Liver (tissue), 8 donors: ENCODE measurements at regions not wholly inside any gene's neighbourhood (a gene's known extent, or its start where the extent isn't known, plus 50 kb on each side); places are given as distances from the start of the nearest gene placed in this dataset.

ENCODE experiments used
- DNase-seq: peaks from one replicate; pipeline ENCODE4 v3.0.0-alpha.2; 2017; ENCODE audit warnings: low spot score
- H3K27ac ChIP-seq, 2 donors: one replicate each; pipeline ENCODE4 v1.7.0; 2013; ENCODE audit warnings: inconsistent platforms in 2 of 2, low read length in 2 of 2, control low read depth in 1 of 2, low read depth in 1 of 2, mild to moderate bottlenecking in 1 of 2
- H3K27me3 ChIP-seq, 4 donors: one replicate each; pipeline versions ENCODE4 v1.6.1 to v1.7.0; 2013; ENCODE audit warnings: low read length in 3 of 4, inconsistent platforms in 1 of 4, mild to moderate bottlenecking in 1 of 4, moderate library complexity in 1 of 4; ENCODE audit not compliant: control insufficient read depth in 4 of 4, insufficient read depth in 4 of 4
- H3K36me3 ChIP-seq, 4 donors: one replicate each; pipeline versions ENCODE4 v1.6.1 to v1.7.0; 2013; ENCODE audit warnings: low read length in 3 of 4, mild to moderate bottlenecking in 3 of 4, low read depth in 1 of 4, moderate library complexity in 1 of 4; ENCODE audit not compliant: control insufficient read depth in 4 of 4, insufficient read depth in 3 of 4
- H3K4me1 ChIP-seq, 4 donors: one replicate each; pipeline versions ENCODE4 v1.6.1 to v1.7.0; 2013; ENCODE audit warnings: low read length in 3 of 4, mild to moderate bottlenecking in 3 of 4, moderate library complexity in 1 of 4; ENCODE audit not compliant: control insufficient read depth in 4 of 4, insufficient read depth in 4 of 4
- H3K4me3 ChIP-seq, 3 donors: one replicate each; pipeline versions ENCODE4 v1.6.1 to v1.7.0; 2013; ENCODE audit warnings: low read length in 3 of 3, control low read depth in 1 of 3, low read depth in 1 of 3, mild to moderate bottlenecking in 1 of 3
- H3K9ac ChIP-seq, 2 donors: one replicate each; pipeline ENCODE4 v1.7.0; 2013; ENCODE audit warnings: low read length in 2 of 2, mild to moderate bottlenecking in 2 of 2, moderate library complexity in 2 of 2, control low read depth in 1 of 2, low read depth in 1 of 2
- H3K9me3 ChIP-seq, 4 donors: one replicate each; pipeline versions ENCODE4 v1.6.1 to v1.7.0; 2013; ENCODE audit warnings: low read length in 3 of 4; ENCODE audit not compliant: control insufficient read depth in 4 of 4
- CTCF ChIP-seq: fragments of 150-350 bp; IDR thresholded peaks from 2 replicates; pipeline ENCODE4 v1.5.1; 2017; ENCODE audit warnings: improper control_type of control experiment, low read depth, low read length; ENCODE audit not compliant: missing input control
- EGR1 ChIP-seq, 2 donors: IDR thresholded peaks; 2 replicates each; pipeline ENCODE4 v1.6.1; 2016 to 2018; ENCODE audit warnings: antibody characterized with exemption in 2 of 2, low read depth in 2 of 2
- FOXA2 ChIP-seq: IDR thresholded peaks from 2 replicates; pipeline ENCODE4 v1.6.1; 2016; ENCODE audit warnings: antibody characterized with exemption
- GABPA ChIP-seq, 2 donors: IDR thresholded peaks in 1 of 2; conservative IDR thresholded peaks in 1 of 2; 2 replicates each; pipeline ENCODE4 v1.6.1; 2016; ENCODE audit warnings: antibody characterized with exemption in 2 of 2, mild to moderate bottlenecking in 1 of 2, moderate library complexity in 1 of 2
- HNF4A ChIP-seq, 2 donors: conservative IDR thresholded peaks; 2 replicates each; pipeline ENCODE4 v1.6.1; 2016; ENCODE audit warnings: antibody characterized with exemption in 2 of 2, mild to moderate bottlenecking in 2 of 2
- HNF4G ChIP-seq: IDR thresholded peaks from 2 replicates; pipeline ENCODE4 v1.6.1; 2016; ENCODE audit warnings: antibody characterized with exemption
- JUND ChIP-seq, 2 donors: IDR thresholded peaks; 2 replicates each; pipeline ENCODE4 v1.6.1; 2016; ENCODE audit warnings: antibody characterized with exemption in 2 of 2
- NR2F2 ChIP-seq: IDR thresholded peaks from 2 replicates; pipeline ENCODE4 v1.6.1; 2016; ENCODE audit warnings: antibody characterized with exemption
- RAD21 ChIP-seq, 2 donors: IDR thresholded peaks; 2 replicates each; pipeline ENCODE4 v1.6.1; 2016; ENCODE audit warnings: antibody characterized with exemption in 2 of 2, mild to moderate bottlenecking in 2 of 2
- RXRA ChIP-seq, 2 donors: IDR thresholded peaks; 2 replicates each; pipeline ENCODE4 v1.6.1; 2017 to 2018; ENCODE audit warnings: antibody characterized with exemption in 2 of 2, mild to moderate bottlenecking in 1 of 2
- SP1 ChIP-seq: IDR thresholded peaks from 2 replicates; pipeline ENCODE4 v1.6.1; 2018; ENCODE audit warnings: antibody characterized with exemption, mild to moderate bottlenecking
- TAF1 ChIP-seq: conservative IDR thresholded peaks from 2 replicates; pipeline ENCODE4 v1.6.1; 2016; ENCODE audit warnings: antibody characterized with exemption, mild to moderate bottlenecking
- YY1 ChIP-seq: IDR thresholded peaks from 2 replicates; pipeline ENCODE4 v1.6.1; 2016; ENCODE audit warnings: antibody characterized with exemption, mild to moderate bottlenecking
- ZBTB33 ChIP-seq: IDR thresholded peaks from 2 replicates; pipeline ENCODE4 v1.6.1; 2016; ENCODE audit warnings: antibody characterized with exemption
- WGBS: extraction: QIAGEN DNeasy Blood & Tissue Kit; methylation state at CpG from one replicate; pipeline ENCODE4 v1.1.7; 2013; 5-methylcytosine and 5-hydroxymethylcytosine counted together
- TF ChIP-seq, protein P1 (sequence below): IDR thresholded peaks from 2 replicates; pipeline ENCODE4 v1.6.1; 2016; ENCODE audit warnings: antibody characterized with exemption
- TF ChIP-seq, protein P2 (sequence below): IDR thresholded peaks from 2 replicates; pipeline ENCODE4 v1.6.1; 2016; ENCODE audit warnings: antibody characterized with exemption
- TF ChIP-seq, protein P3 (sequence below): IDR thresholded peaks from 2 replicates; pipeline ENCODE4 v1.6.1; 2016; ENCODE audit warnings: antibody characterized with exemption, mild to moderate bottlenecking
- donor health status: healthy.
- donor health status: healthy.
- donor health status: healthy.
- donor health status: healthy.
- donor health status: healthy.

DNA sequence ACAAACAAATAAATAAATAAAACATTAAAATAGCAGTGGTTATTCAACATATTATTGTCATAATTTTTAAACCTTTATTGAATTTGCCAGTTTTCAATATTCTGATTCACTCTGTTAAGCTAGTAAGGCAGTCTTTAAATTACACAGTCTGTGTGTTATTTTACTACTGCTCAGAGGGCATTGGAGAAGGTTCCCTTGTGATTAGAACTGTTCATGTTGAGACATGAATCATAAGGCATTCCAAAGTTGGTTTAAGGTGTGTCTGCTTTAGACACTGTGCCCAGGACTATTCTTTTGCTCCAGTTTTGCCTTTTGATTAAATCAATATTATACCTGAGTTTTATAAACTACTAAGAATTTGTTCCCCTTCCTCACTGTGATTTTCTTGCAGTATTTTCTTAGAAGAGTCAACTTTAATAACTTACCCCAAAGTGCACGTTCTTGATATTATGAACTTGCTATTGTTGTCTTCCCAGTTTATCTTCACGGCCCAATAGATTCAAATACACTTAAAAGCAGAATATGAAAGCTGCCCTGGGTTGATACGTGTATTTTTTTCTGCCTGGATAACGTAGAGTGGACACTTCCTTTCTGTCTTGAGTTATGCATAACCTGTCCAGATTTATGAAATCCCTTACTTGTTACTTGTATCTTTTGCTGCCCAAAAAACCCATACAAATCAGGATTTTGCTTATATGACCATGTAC, 105.3 kb upstream of the BCAT1 start:
- DNase-seq: no peak
- Histone ChIP-seq H3K4me3 (no peak overlapping the region), H3K4me1 (peaks cover 0 to 9% (median 6%) of the 10 kb centered on the region in 4 donors), H3K9me3 (no peaks in the 10 kb centered on the region), H3K27ac (no peak overlapping the region), H3K9ac (peak overlapping the region; percentile 20 to 51), H3K27me3 (no peaks in the 10 kb centered on the region), H3K36me3 (no peaks in the 10 kb centered on the region)
- TF ChIP-seq NR2F2 (no peak), GABPA (IDR thresholded peaks at IDR 0.05 in 1 of 2, conservative IDR thresholded peaks at IDR 0.05 in 1 of 2) (no peak)
- WGBS: 69% methylated on average over 4 of the region's 4 CpGs

- WGBS: 22% methylated on average over 1 of the region's 1 CpG
- H3K9ac ChIP-seq: peak overlapping the region; percentile 30 to 87
Observed at GRCh38 chr12:25052914-25053211, 104.0 kb upstream of the BCAT1 start.

More at GRCh38 chr12:25052914-25053211, 104.0 kb upstream of the BCAT1 start:
- Histone ChIP-seq H3K4me1 (peaks cover 0 to 9% (median 6%) of the 10 kb centered on the region in 4 donors), H3K27me3 (no peaks in the 10 kb centered on the region), H3K4me3 (peak overlapping the region; percentile 22 to 89 (median 28)), H3K36me3 (no peaks in the 10 kb centered on the region), H3K27ac (peak overlapping the region; percentile 33 to 81), H3K9me3 (no peaks in the 10 kb centered on the region)
- DNase-seq: no peak
- TF ChIP-seq, protein P1, sequence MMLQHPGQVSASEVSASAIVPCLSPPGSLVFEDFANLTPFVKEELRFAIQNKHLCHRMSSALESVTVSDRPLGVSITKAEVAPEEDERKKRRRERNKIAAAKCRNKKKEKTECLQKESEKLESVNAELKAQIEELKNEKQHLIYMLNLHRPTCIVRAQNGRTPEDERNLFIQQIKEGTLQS: no peak
- TF ChIP-seq TAF1 (no peak), ZBTB33 (no peak), HNF4A (conservative IDR thresholded peaks at IDR 0.05) (no peak), SP1 (no peak), FOXA2 (no peak), YY1 (no peak), JUND (IDR thresholded peaks at IDR 0.05) (no peak), GABPA (IDR thresholded peaks at IDR 0.05 in 1 of 2, conservative IDR thresholded peaks at IDR 0.05 in 1 of 2) (no peak), CTCF (no peak), EGR1 (IDR thresholded peaks at IDR 0.05; ENCODE audit: low read depth in 2 of 2) (no peak), RAD21 (IDR thresholded peaks at IDR 0.05) (no peak), HNF4G (no peak), RXRA (IDR thresholded peaks at IDR 0.05) (no peak)
- TF ChIP-seq, protein P2, sequence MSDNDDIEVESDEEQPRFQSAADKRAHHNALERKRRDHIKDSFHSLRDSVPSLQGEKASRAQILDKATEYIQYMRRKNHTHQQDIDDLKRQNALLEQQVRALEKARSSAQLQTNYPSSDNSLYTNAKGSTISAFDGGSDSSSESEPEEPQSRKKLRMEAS: no peak
- TF ChIP-seq, protein P3, sequence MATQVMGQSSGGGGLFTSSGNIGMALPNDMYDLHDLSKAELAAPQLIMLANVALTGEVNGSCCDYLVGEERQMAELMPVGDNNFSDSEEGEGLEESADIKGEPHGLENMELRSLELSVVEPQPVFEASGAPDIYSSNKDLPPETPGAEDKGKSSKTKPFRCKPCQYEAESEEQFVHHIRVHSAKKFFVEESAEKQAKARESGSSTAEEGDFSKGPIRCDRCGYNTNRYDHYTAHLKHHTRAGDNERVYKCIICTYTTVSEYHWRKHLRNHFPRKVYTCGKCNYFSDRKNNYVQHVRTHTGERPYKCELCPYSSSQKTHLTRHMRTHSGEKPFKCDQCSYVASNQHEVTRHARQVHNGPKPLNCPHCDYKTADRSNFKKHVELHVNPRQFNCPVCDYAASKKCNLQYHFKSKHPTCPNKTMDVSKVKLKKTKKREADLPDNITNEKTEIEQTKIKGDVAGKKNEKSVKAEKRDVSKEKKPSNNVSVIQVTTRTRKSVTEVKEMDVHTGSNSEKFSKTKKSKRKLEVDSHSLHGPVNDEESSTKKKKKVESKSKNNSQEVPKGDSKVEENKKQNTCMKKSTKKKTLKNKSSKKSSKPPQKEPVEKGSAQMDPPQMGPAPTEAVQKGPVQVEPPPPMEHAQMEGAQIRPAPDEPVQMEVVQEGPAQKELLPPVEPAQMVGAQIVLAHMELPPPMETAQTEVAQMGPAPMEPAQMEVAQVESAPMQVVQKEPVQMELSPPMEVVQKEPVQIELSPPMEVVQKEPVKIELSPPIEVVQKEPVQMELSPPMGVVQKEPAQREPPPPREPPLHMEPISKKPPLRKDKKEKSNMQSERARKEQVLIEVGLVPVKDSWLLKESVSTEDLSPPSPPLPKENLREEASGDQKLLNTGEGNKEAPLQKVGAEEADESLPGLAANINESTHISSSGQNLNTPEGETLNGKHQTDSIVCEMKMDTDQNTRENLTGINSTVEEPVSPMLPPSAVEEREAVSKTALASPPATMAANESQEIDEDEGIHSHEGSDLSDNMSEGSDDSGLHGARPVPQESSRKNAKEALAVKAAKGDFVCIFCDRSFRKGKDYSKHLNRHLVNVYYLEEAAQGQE: no peak
